WTC11 (cell line): ENCODE measurements at regions not wholly inside any gene's neighbourhood (a gene's known extent, or its start where the extent isn't known, plus 50 kb on each side); places are given as distances from the start of the nearest gene placed in this dataset.

Experiments used
- ATAC-seq: fragments of 200-7000 bp; cut with Tn5 transposase; 2 replicates; pipeline ENCODE4 v1.10.0; 2021; ENCODE audit warnings: mild to moderate bottlenecking, moderate library complexity
- CTCF ChIA-PET: fragments of 300-600 bp; sonication (Branson Sonifier 250); formaldehyde crosslinking; loops from one replicate; lab custom pipeline; 2021; ENCODE audit warnings: antibody characterized with exemption; lab: Charles Lee
- POLR2A ChIA-PET: fragments of 350-600 bp; sonication (Branson Sonifier 250); formaldehyde crosslinking; loops from one replicate; lab custom pipeline; 2021; ENCODE audit warnings: antibody characterized with exemption; lab: Charles Lee
- DNase-seq: peaks from one replicate; pipeline ENCODE4 v3.0.0; 2021; ENCODE audit warnings: low spot score
- H3K27ac Mint-ChIP-seq: 2 replicates; pipeline ENCODE4 v1.8.0; 2021; ENCODE audit warnings: mixed read lengths
- H3K27me3 Mint-ChIP-seq: 2 replicates; pipeline ENCODE4 v1.8.0; 2021; ENCODE audit warnings: low read depth, mild to moderate bottlenecking, moderate library complexity, mixed read lengths
- H3K36me3 Mint-ChIP-seq: 2 replicates; pipeline ENCODE4 v1.8.0; 2021; ENCODE audit warnings: mixed read lengths
- H3K4me1 Mint-ChIP-seq: 2 replicates; pipeline ENCODE4 v1.8.0; 2022; ENCODE audit warnings: mixed read lengths
- H3K4me3 Mint-ChIP-seq: 2 replicates; pipeline ENCODE4 v1.8.0; 2021; ENCODE audit warnings: mild to moderate bottlenecking, moderate library complexity, mixed read lengths
- H3K9me3 Mint-ChIP-seq: 2 replicates; pipeline ENCODE4 v1.8.0; 2021; ENCODE audit warnings: mixed read lengths
- ATF1 ChIP-seq: sonication (generic); formaldehyde crosslinking; IDR thresholded peaks from 2 replicates; pipeline ENCODE4 v1.8.1; 2023; ENCODE audit warnings: mild to moderate bottlenecking, moderate library complexity, missing genetic modification reagents
- CREM ChIP-seq: sonication (generic); formaldehyde crosslinking; IDR thresholded peaks from 2 replicates; pipeline ENCODE4 v1.8.1; 2022; ENCODE audit warnings: mild to moderate bottlenecking, missing genetic modification reagents, moderate library complexity
- ELF4 ChIP-seq: sonication (generic); formaldehyde crosslinking; IDR thresholded peaks from 2 replicates; pipeline ENCODE4 v1.8.1; 2022; ENCODE audit warnings: low read depth, mild to moderate bottlenecking, moderate library complexity, missing genetic modification reagents
- EMX1 ChIP-seq: fragments of 250-450 bp; sonication (Bioruptor Pico); IDR thresholded peaks from 2 replicates; pipeline ENCODE4 v1.8.0; 2021; ENCODE audit warnings: mild to moderate bottlenecking
- ESRRA ChIP-seq: sonication (generic); formaldehyde crosslinking; IDR thresholded peaks from 2 replicates; pipeline ENCODE4 v1.8.1; 2022; ENCODE audit warnings: mild to moderate bottlenecking, missing genetic modification reagents, borderline replicate concordance
- FOXK1 ChIP-seq: sonication (generic); formaldehyde crosslinking; IDR thresholded peaks from 2 replicates; pipeline ENCODE4 v1.8.0; 2022; ENCODE audit warnings: mild to moderate bottlenecking, moderate library complexity, missing genetic modification reagents
- GRHL2 ChIP-seq: fragments of 250-450 bp; sonication (Bioruptor Pico); IDR thresholded peaks from 2 replicates; pipeline ENCODE4 v1.8.0; 2022; ENCODE audit warnings: mild to moderate bottlenecking, moderate library complexity; ENCODE audit not compliant: insufficient replicate concordance, severe bottlenecking
- JUN ChIP-seq: sonication (generic); formaldehyde crosslinking; IDR thresholded peaks from 2 replicates; pipeline ENCODE4 v1.8.0; 2023; ENCODE audit warnings: mild to moderate bottlenecking, missing genetic modification reagents
- KAT7 ChIP-seq: sonication (generic); formaldehyde crosslinking; IDR thresholded peaks from 2 replicates; pipeline ENCODE4 v1.8.1; 2023; ENCODE audit warnings: missing genetic modification reagents, mild to moderate bottlenecking, borderline replicate concordance
- MXD4 ChIP-seq: fragments of 250-450 bp; sonication (Bioruptor Pico); IDR thresholded peaks from 2 replicates; pipeline ENCODE4 v1.8.0; 2021; ENCODE audit warnings: mild to moderate bottlenecking, moderate library complexity, borderline replicate concordance
- NFE2L1 ChIP-seq: sonication (generic); formaldehyde crosslinking; IDR thresholded peaks from 2 replicates; pipeline ENCODE4 v1.8.1; 2023; ENCODE audit warnings: missing genetic modification reagents
- NR2C2 ChIP-seq: sonication (generic); formaldehyde crosslinking; IDR thresholded peaks from 2 replicates; pipeline ENCODE4 v1.8.0; 2022; ENCODE audit warnings: mild to moderate bottlenecking, missing genetic modification reagents
- OVOL2 ChIP-seq: fragments of 250-450 bp; sonication (Bioruptor Pico); IDR thresholded peaks from 2 replicates; pipeline ENCODE4 v1.9.0; 2021; ENCODE audit warnings: mild to moderate bottlenecking, borderline replicate concordance
- RELA ChIP-seq: sonication (generic); formaldehyde crosslinking; IDR thresholded peaks from 2 replicates; pipeline ENCODE4 v1.8.1; 2022; ENCODE audit warnings: missing genetic modification reagents, mild to moderate bottlenecking, borderline replicate concordance
- RORB ChIP-seq: fragments of 250-450 bp; sonication (Bioruptor Pico); IDR thresholded peaks from 2 replicates; pipeline ENCODE4 v1.9.0; 2021; ENCODE audit warnings: mild to moderate bottlenecking
- SMAD3 ChIP-seq: sonication (generic); formaldehyde crosslinking; IDR thresholded peaks from 2 replicates; pipeline ENCODE4 v1.8.0; 2022; ENCODE audit warnings: missing genetic modification reagents, mild to moderate bottlenecking, borderline replicate concordance
- TCF7 ChIP-seq: sonication (generic); formaldehyde crosslinking; IDR thresholded peaks from 2 replicates; pipeline ENCODE4 v1.8.0; 2022; ENCODE audit warnings: mild to moderate bottlenecking, low read depth, missing genetic modification reagents, moderate library complexity
- ZBTB21 ChIP-seq: sonication (generic); formaldehyde crosslinking; IDR thresholded peaks from 2 replicates; pipeline ENCODE4 v1.8.1; 2023; ENCODE audit warnings: mild to moderate bottlenecking, missing genetic modification reagents, borderline replicate concordance
- ZNF121 ChIP-seq: sonication (generic); formaldehyde crosslinking; IDR thresholded peaks from 2 replicates; pipeline ENCODE4 v1.8.0; 2023; ENCODE audit warnings: missing genetic modification reagents
- ZNF138 ChIP-seq: sonication (generic); formaldehyde crosslinking; conservative IDR thresholded peaks from 2 replicates; pipeline ENCODE4 v1.8.1; 2022; ENCODE audit warnings: mild to moderate bottlenecking, moderate library complexity, missing genetic modification reagents
- ZNF219 ChIP-seq: sonication (generic); formaldehyde crosslinking; IDR thresholded peaks from 2 replicates; pipeline ENCODE4 v1.8.0; 2023; ENCODE audit warnings: missing genetic modification reagents, mild to moderate bottlenecking, borderline replicate concordance
- ZNF317 ChIP-seq: sonication (generic); formaldehyde crosslinking; IDR thresholded peaks from 2 replicates; pipeline ENCODE4 v1.8.1; 2023; ENCODE audit warnings: low read depth, mild to moderate bottlenecking, moderate library complexity, missing genetic modification reagents, borderline replicate concordance
- ZNF396 ChIP-seq: fragments of 250-450 bp; sonication (Bioruptor Pico); IDR thresholded peaks from 2 replicates; pipeline ENCODE4 v1.8.0; 2021; ENCODE audit warnings: mild to moderate bottlenecking, moderate library complexity, borderline replicate concordance
- ZNF416 ChIP-seq: fragments of 250-450 bp; sonication (Bioruptor Pico); IDR thresholded peaks from 2 replicates; pipeline ENCODE4 v1.9.0; 2021; ENCODE audit warnings: mild to moderate bottlenecking, inconsistent platforms
- TF ChIP-seq, protein P1 (sequence below): sonication (generic); formaldehyde crosslinking; IDR thresholded peaks from 2 replicates; pipeline ENCODE4 v1.8.1; 2023; ENCODE audit warnings: mild to moderate bottlenecking, moderate library complexity, missing genetic modification reagents
- TF ChIP-seq, protein P2 (sequence below): sonication (generic); formaldehyde crosslinking; IDR thresholded peaks from 2 replicates; pipeline ENCODE4 v1.8.1; 2023; ENCODE audit warnings: mild to moderate bottlenecking, missing genetic modification reagents, moderate library complexity
- TF ChIP-seq, protein P3 (sequence below): sonication (generic); formaldehyde crosslinking; IDR thresholded peaks from 2 replicates; pipeline ENCODE4 v1.8.1; 2023; ENCODE audit warnings: mild to moderate bottlenecking, missing genetic modification reagents
- TF ChIP-seq, protein P4 (sequence below): sonication (generic); formaldehyde crosslinking; conservative IDR thresholded peaks from 2 replicates; pipeline ENCODE4 v1.8.1; 2023; ENCODE audit warnings: mild to moderate bottlenecking, low read depth, missing genetic modification reagents, moderate library complexity

DNA sequence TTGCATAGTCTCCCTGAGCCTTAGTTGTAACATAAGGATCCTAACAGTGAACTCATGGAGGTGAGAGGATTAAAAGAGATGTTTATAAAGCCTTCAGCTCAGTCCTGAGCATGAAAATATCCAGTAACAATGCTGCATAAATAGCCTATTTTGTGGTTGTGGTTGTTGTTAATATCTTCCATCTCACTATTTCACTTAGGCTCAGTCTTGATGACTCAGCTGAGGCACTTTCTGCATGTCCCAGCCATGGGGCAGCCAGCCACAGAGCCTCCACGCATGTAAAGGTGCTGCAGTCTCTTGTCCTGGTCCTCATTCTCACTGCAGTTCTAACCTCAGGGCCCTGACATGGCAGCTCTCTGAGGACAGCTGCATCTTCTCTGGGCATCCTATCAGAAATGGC, 218.8 kb upstream of the PKDCC start:
- Mint-ChIP-seq H3K9me3 (no peaks in the 10 kb centered on the region), H3K4me1 (no peaks in the 10 kb centered on the region), H3K27ac (no peak overlapping the region), H3K4me3 (no peak overlapping the region), H3K36me3 (no peaks in the 10 kb centered on the region), H3K27me3 (peaks cover 8% of the 10 kb centered on the region)
- ChIA-PET POLR2A (no interaction called here), CTCF (no interaction called here)
- TF ChIP-seq SMAD3: no peak
- TF ChIP-seq EMX1 (CRISPR knock-in tag): no peak
- TF ChIP-seq, protein P1, sequence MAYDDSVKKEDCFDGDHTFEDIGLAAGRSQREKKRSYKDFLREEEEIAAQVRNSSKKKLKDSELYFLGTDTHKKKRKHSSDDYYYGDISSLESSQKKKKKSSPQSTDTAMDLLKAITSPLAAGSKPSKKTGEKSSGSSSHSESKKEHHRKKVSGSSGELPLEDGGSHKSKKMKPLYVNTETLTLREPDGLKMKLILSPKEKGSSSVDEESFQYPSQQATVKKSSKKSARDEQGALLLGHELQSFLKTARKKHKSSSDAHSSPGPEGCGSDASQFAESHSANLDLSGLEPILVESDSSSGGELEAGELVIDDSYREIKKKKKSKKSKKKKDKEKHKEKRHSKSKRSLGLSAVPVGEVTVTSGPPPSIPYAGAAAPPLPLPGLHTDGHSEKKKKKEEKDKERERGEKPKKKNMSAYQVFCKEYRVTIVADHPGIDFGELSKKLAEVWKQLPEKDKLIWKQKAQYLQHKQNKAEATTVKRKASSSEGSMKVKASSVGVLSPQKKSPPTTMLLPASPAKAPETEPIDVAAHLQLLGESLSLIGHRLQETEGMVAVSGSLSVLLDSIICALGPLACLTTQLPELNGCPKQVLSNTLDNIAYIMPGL (CRISPR knock-in tag): no peak
- TF ChIP-seq GRHL2 (CRISPR knock-in tag): no peak
- TF ChIP-seq, protein P2, sequence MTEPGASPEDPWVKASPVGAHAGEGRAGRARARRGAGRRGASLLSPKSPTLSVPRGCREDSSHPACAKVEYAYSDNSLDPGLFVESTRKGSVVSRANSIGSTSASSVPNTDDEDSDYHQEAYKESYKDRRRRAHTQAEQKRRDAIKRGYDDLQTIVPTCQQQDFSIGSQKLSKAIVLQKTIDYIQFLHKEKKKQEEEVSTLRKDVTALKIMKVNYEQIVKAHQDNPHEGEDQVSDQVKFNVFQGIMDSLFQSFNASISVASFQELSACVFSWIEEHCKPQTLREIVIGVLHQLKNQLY: no peak
- TF ChIP-seq, protein P3, sequence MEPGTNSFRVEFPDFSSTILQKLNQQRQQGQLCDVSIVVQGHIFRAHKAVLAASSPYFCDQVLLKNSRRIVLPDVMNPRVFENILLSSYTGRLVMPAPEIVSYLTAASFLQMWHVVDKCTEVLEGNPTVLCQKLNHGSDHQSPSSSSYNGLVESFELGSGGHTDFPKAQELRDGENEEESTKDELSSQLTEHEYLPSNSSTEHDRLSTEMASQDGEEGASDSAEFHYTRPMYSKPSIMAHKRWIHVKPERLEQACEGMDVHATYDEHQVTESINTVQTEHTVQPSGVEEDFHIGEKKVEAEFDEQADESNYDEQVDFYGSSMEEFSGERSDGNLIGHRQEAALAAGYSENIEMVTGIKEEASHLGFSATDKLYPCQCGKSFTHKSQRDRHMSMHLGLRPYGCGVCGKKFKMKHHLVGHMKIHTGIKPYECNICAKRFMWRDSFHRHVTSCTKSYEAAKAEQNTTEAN (CRISPR knock-in tag): no peak
- TF ChIP-seq, protein P4, sequence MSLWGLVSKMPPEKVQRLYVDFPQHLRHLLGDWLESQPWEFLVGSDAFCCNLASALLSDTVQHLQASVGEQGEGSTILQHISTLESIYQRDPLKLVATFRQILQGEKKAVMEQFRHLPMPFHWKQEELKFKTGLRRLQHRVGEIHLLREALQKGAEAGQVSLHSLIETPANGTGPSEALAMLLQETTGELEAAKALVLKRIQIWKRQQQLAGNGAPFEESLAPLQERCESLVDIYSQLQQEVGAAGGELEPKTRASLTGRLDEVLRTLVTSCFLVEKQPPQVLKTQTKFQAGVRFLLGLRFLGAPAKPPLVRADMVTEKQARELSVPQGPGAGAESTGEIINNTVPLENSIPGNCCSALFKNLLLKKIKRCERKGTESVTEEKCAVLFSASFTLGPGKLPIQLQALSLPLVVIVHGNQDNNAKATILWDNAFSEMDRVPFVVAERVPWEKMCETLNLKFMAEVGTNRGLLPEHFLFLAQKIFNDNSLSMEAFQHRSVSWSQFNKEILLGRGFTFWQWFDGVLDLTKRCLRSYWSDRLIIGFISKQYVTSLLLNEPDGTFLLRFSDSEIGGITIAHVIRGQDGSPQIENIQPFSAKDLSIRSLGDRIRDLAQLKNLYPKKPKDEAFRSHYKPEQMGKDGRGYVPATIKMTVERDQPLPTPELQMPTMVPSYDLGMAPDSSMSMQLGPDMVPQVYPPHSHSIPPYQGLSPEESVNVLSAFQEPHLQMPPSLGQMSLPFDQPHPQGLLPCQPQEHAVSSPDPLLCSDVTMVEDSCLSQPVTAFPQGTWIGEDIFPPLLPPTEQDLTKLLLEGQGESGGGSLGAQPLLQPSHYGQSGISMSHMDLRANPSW (CRISPR knock-in tag): no peak
- no peak for TF ChIP-seq ZNF416 (CRISPR knock-in tag)
- no peak for TF ChIP-seq ZNF396 (CRISPR knock-in tag)
- TF ChIP-seq NFE2L1 (CRISPR knock-in tag): no peak
- no peak for TF ChIP-seq RELA (CRISPR knock-in tag)
- no peak for TF ChIP-seq RORB (CRISPR knock-in tag)
- TF ChIP-seq KAT7 (CRISPR knock-in tag): no peak
- TF ChIP-seq FOXK1 (CRISPR knock-in tag): no peak
- TF ChIP-seq ZBTB21: no peak
- TF ChIP-seq ELF4 (CRISPR knock-in tag): no peak
- no peak for TF ChIP-seq JUN (CRISPR knock-in tag)
- TF ChIP-seq CREM: no peak
- no peak for TF ChIP-seq OVOL2 (CRISPR knock-in tag)
- ATAC-seq (no peak), DNase-seq (no peak)

DNA sequence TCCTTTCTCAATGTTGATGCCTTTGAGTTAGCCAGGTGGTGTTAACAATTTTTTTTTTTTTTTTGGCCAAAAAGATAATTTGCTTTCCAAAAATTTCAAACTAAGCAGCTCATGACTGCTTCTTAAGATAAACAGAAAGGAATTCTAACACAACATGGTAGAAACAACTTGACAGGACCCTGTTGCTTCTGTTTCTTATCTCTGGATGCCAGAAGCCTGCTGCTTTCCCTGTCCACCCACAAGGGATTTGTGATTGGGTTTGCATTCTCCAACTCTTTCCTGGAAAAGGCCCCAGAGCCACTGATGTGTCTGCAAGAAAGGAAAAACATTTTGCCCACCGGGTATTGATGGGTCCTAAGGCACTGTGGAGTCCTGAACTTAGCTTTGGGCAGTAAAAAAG, 217.2 kb upstream of the PKDCC start:
- Mint-ChIP-seq H3K36me3 (no peaks in the 10 kb centered on the region), H3K27ac (no peak overlapping the region), H3K4me1 (no peaks in the 10 kb centered on the region), H3K9me3 (no peaks in the 10 kb centered on the region), H3K4me3 (no peak overlapping the region), H3K27me3 (peaks cover 13% of the 10 kb centered on the region)
- POLR2A ChIA-PET: no interaction called here
- ATAC-seq (no peak), DNase-seq (no peak)
- CTCF ChIA-PET: interaction anchor here (1.9 kb wide), 1 partner anchor 23 kb away, joined by 4 read pairs; no protein-coding TSS in a partner anchor
- TF ChIP-seq TCF7: no peak
- no peak for TF ChIP-seq GRHL2 (CRISPR knock-in tag)
- no peak for TF ChIP-seq ZNF121 (CRISPR knock-in tag)
- TF ChIP-seq MXD4: no peak
- TF ChIP-seq ZNF317 (CRISPR knock-in tag): no peak
- TF ChIP-seq, protein P4 (CRISPR knock-in tag): no peak
- no peak for TF ChIP-seq NR2C2 (CRISPR knock-in tag)
- no peak for TF ChIP-seq ZNF138 (CRISPR knock-in tag)
- TF ChIP-seq SMAD3: no peak
- TF ChIP-seq ATF1 (CRISPR knock-in tag): no peak
- no peak for TF ChIP-seq ELF4 (CRISPR knock-in tag)
- no peak for TF ChIP-seq ZNF219
- TF ChIP-seq ESRRA (CRISPR knock-in tag): no peak
